Activated naive CD4-positive, alpha-beta T cell treated with anti-CD3 and anti-CD28 coated beads for 36 hours (primary cell): ENCODE measurements at regions not wholly inside any gene's neighbourhood (a gene's known extent, or its start where the extent isn't known, plus 50 kb on each side); places are given as distances from the start of the nearest gene placed in this dataset.
A peak's percentile ranks its signal among the peaks of the same experiment; 100 is the strongest.
"Not testable (repeated sequence)": the region's sequence is repeated elsewhere in the genome, so short reads cannot be mapped to it uniquely, and the experiment has no call there.

Source experiments
- CTCF ChIA-PET: fragments of 350-600 bp; sonication (Branson Sonifier 250); formaldehyde crosslinking; loops from one replicate; lab custom pipeline; 2021; ENCODE audit warnings: antibody characterized with exemption; lab: Charles Lee
- DNase-seq: peaks from one replicate; pipeline ENCODE4 v3.0.0-alpha.2; 2020
- H3K27ac Mint-ChIP-seq: one replicate; pipeline ENCODE4 v1.8.0; 2021; ENCODE audit warnings: mild to moderate bottlenecking, mixed read lengths
- H3K27me3 Mint-ChIP-seq: one replicate; pipeline ENCODE4 v1.8.0; 2021; ENCODE audit warnings: low read depth, mixed read lengths
- H3K36me3 Mint-ChIP-seq: one replicate; pipeline ENCODE4 v1.8.0; 2021; ENCODE audit warnings: low read depth, mixed read lengths
- H3K4me1 Mint-ChIP-seq: one replicate; pipeline ENCODE4 v1.8.0; 2021; ENCODE audit warnings: low read depth, mixed read lengths
- H3K4me3 Mint-ChIP-seq: one replicate; pipeline ENCODE4 v1.8.0; 2021; ENCODE audit warnings: mild to moderate bottlenecking, moderate library complexity, mixed read lengths
- H3K9me3 Mint-ChIP-seq: one replicate; pipeline ENCODE4 v1.8.0; 2021; ENCODE audit warnings: mixed read lengths
- intact Hi-C: fragments of 100-400 bp; cut with micrococcal nuclease; formaldehyde crosslinking; loops from one replicate; pipeline ENCODE4 v1.15.1; 2023

DNA sequence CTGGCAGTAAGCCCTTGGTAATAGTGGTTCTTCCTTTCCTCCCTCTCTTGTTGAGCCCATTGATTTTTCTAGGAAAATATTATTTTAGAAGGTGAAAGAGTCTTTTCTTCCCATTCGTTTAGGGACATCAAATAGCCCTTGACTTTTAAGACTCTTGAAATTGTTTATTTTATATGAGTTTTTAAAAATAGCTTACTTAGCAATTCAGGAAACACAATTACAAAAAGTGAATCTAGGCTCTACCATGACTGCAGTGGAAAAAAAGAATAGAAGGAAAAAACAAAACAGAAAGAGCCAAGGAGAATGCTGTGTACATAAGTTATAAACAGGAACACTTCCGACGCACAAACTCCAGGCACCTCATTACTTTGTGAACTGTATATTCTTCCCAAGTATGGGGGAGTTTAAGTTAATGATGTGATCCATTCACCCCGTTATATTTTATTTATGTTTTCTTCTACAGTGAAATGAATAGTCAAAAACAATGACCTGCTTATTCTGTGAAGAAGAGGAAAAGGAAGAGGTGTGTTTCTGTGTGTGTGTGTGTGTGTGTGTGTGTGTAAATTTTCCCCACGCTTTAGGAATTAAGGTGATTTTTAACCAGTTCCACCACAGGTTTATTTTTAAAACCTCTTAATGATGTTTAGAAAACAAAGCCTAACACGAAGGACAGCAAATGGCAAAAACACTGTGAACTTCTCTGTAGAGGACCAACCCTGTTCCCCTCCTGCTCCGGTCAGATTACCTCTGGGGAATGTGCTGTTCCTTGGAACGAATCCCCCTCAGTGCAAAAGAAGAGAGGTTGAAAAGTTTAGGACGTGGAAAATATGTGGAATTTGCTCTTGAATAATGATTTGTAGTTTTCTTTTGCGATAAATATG is 266.3 kb downstream of the KLF5 start:
- no peaks in the 10 kb centered on the region for H3K36me3 Mint-ChIP-seq
- no peak for DNase-seq
- CTCF ChIA-PET, result no interaction called here
- no peak overlapping the region for H3K4me3 Mint-ChIP-seq
- H3K9me3 Mint-ChIP-seq, result no peaks in the 10 kb centered on the region
- H3K27me3 Mint-ChIP-seq, result no peaks in the 10 kb centered on the region
- no peak overlapping the region for H3K27ac Mint-ChIP-seq
- peaks cover 3% of the 10 kb centered on the region for H3K4me1 Mint-ChIP-seq
- intact Hi-C loops, result no loop called here

DNA sequence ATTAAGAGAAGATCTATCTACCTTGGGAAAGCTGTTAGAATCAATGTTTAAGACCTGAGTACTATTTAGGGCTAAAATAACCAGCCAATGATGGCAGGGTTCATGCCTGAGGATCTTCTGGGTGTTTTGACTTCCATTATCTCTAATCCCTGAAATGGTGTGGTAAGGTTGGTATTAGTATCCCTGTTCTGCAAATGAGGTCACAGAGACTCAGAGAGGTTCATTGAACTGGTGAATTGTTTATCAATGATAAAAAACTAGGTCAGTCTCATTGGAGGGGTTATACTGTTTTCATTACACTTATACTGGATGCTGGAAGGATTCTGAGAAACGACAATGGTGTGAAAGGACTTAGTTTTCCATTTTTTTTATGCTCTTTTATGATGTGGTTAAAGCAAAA is 264.8 kb downstream of the KLF5 start:
- Mint-ChIP-seq H3K36me3 (no peaks in the 10 kb centered on the region), H3K4me3 (no peak overlapping the region), H3K4me1 (peaks cover 3% of the 10 kb centered on the region), H3K27me3 (no peaks in the 10 kb centered on the region), H3K9me3 (no peaks in the 10 kb centered on the region), H3K27ac (no peak overlapping the region)
- DNase-seq, result no peak
- intact Hi-C loops, result no loop called here
- CTCF ChIA-PET, result no interaction called here

DNA sequence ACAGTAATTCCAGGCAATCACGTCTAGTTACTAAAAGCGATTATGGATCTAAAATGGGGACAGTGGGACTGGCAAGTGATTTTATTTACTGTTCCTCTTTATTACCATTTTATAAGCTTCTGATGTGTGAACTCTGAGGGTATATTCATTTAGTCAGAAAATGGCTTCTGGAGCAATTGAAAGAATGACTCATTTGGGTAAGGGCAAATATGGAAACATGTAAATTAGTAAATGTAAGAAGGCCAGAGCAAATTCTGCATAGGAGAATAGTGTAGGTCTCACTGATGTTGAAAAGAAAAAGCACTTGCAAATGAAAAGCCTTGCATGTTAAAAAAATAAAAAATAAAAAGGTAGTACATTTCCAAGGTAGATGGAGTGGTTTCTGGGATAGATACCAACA is 262.2 kb downstream of the KLF5 start:
- no peak overlapping the region for H3K4me3 Mint-ChIP-seq
- H3K36me3 Mint-ChIP-seq, result no peaks in the 10 kb centered on the region
- intact Hi-C loops, result no loop called here
- H3K4me1 Mint-ChIP-seq, result peaks cover 3% of the 10 kb centered on the region
- H3K27ac Mint-ChIP-seq, result no peak overlapping the region
- no peaks in the 10 kb centered on the region for H3K9me3 Mint-ChIP-seq
- CTCF ChIA-PET, result interaction anchor here (0.7 to 1.2 kb wide), 3 partner anchors 13 to 125 kb away, joined by 3 read pairs; no protein-coding TSS in a partner anchor
- H3K27me3 Mint-ChIP-seq, result no peaks in the 10 kb centered on the region
- DNase-seq, result no peak

DNA sequence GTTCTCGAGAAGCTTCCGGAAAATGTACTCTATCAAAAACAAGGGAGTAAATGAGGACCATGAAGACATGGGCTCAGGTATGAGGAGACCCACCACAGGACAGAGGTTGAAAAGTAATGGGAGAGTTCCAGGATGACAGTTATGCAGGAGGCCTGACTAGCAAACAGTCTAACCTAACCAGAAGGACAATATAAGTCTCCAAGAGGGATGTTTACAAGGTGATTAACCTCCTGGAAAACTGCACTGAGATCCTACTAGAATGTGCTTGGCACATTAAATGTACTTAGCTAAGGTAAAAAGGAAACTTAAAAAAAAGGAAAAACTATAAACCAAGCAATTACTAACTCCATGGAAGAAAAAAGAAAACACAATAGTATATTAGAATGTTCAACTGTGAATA is 258.3 kb downstream of the KLF5 start:
- Mint-ChIP-seq H3K4me3 (no peak overlapping the region), H3K27me3 (no peaks in the 10 kb centered on the region), H3K27ac (no peak overlapping the region), H3K36me3 (peaks cover 2% of the 10 kb centered on the region), H3K4me1 (peaks cover 3% of the 10 kb centered on the region), H3K9me3 (peaks cover 13% of the 10 kb centered on the region)
- CTCF ChIA-PET, result no interaction called here
- DNase-seq, result no peak
- intact Hi-C loops, result no loop called here

DNA sequence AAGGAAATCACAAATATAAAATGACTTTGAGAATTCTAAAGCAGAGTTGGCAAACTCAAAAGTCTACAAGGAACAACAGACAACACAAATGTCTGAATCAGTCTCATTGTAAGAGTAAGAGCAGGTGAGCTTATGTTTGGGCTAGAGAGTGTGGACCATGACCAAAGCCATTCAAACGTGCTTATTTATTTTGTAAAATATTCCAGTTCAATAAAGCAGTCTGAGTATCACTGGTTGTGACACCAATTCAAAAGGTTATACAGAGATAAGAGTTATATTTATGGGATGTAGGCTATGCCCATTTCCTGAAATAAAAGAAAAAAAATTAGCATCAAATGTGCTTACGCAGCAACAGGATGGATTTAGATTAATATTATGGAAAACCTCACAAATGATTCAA is 251.6 kb downstream of the KLF5 start:
- Mint-ChIP-seq H3K36me3 (peaks cover 2% of the 10 kb centered on the region), H3K9me3 (peaks cover 17% of the 10 kb centered on the region), H3K27me3 (no peaks in the 10 kb centered on the region), H3K27ac (no peak overlapping the region), H3K4me3 (no peak overlapping the region), H3K4me1 (no peaks in the 10 kb centered on the region)
- CTCF ChIA-PET, result no interaction called here
- no peak for DNase-seq
- intact Hi-C loops, result no loop called here

DNA sequence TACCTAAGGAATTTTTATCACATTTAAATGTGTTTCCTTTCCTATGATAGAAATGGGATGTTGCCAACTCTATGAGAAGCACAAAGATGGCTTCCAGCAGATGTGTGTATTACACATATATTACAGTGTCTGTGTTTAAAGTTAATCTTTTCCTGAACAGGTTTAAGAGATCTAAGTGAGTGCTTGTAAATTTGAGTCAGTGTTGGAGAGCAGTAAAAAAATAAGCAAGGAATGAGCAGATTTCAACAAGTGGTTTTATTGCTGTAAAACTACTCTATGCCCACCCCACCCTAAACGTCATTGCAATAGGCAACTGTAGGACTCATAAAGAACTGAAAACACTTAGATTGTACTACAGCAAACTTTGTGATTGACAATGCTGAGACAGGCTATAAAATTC is 248.7 kb downstream of the KLF5 start:
- DNase-seq, result no peak
- H3K4me1 Mint-ChIP-seq, result no peaks in the 10 kb centered on the region
- no peak overlapping the region for H3K27ac Mint-ChIP-seq
- H3K36me3 Mint-ChIP-seq, result no peaks in the 10 kb centered on the region
- no peak overlapping the region for H3K4me3 Mint-ChIP-seq
- CTCF ChIA-PET, result no interaction called here
- peaks cover 6% of the 10 kb centered on the region for H3K9me3 Mint-ChIP-seq
- no peaks in the 10 kb centered on the region for H3K27me3 Mint-ChIP-seq
- intact Hi-C loops, result no loop called here

DNA sequence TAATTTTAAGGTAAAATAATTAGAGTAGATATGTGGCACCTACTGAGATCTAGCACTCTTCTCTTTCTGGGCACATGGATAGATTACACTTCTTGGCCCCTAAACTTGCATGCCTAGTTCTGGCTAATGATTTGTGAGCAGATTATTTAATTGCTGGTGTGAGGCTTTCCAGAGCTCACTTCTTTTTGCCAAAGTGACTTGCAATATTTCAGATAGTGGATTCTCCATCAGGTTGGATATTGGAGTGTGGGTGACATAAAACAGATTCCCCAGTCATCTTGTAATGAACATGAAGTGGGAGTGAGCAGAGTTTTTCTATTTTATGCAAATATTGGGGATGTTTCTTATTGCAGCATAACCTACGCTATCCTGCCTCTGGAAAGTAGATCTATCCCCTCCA is 247.9 kb downstream of the KLF5 start:
- DNase-seq, result no peak

DNA sequence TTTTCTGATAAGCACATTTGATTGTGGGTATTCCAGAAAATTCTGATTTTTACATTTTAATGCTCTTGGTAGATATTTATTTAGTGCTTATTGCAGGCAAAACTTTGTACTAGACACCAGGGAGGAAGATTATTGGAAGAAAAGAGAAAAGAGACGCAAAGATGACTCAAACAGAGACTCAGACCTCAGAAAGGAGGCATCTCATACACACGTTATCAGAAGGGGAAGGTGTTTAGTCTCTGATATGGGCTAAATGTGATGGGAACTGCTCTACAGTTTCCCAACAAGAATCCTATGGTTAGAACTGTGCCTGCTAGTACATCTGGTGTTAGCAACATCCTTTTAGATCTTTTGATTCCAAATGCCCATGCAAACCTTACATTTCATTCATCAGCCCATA is 245.6 kb downstream of the KLF5 start:
- H3K9me3 Mint-ChIP-seq, result peaks cover 4% of the 10 kb centered on the region
- CTCF ChIA-PET, result interaction anchor here (0.6 to 0.7 kb wide), 3 partner anchors 56 to 529 kb away, joined by 3 to 4 read pairs (median 4); no protein-coding TSS in a partner anchor
- no peaks in the 10 kb centered on the region for H3K4me1 Mint-ChIP-seq
- DNase-seq, result no peak
- intact Hi-C loops, result no loop called here
- H3K27ac Mint-ChIP-seq, result no peak overlapping the region
- H3K4me3 Mint-ChIP-seq, result no peak overlapping the region
- no peaks in the 10 kb centered on the region for H3K36me3 Mint-ChIP-seq
- no peaks in the 10 kb centered on the region for H3K27me3 Mint-ChIP-seq

More for the DNA sequence above, 247.9 kb downstream of the KLF5 start:
- Mint-ChIP-seq H3K4me3 (no peak overlapping the region), H3K9me3 (peaks cover 4% of the 10 kb centered on the region), H3K27ac (no peak overlapping the region), H3K36me3 (no peaks in the 10 kb centered on the region), H3K4me1 (no peaks in the 10 kb centered on the region), H3K27me3 (no peaks in the 10 kb centered on the region)
- CTCF ChIA-PET, result interaction anchor here (0.6 kb wide), 1 partner anchor 479 kb away, joined by 3 read pairs; no protein-coding TSS in a partner anchor
- intact Hi-C loops, result no loop called here

DNA sequence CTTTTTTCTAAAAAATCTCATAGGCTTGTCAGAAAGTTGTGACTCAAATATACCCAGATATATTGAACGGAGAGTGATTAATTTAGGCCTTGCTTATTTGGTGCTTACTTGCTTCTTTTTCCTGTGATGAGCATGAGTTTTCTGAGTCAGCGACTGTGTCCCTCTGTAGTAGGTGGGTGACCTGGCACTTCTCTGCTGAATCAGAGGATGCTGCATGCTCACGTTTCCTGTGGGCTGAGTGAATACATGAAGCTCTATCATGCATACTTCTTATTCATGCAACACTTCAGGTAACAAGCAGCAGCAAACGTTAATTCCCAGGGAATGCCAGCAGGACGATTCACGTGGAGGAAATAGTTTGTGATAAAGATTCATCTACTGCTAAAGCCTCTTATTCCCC is 245.0 kb downstream of the KLF5 start:
- Mint-ChIP-seq H3K9me3 (peaks cover 4% of the 10 kb centered on the region), H3K27ac (no peak overlapping the region), H3K4me1 (no peaks in the 10 kb centered on the region), H3K4me3 (no peak overlapping the region), H3K36me3 (no peaks in the 10 kb centered on the region), H3K27me3 (no peaks in the 10 kb centered on the region)
- DNase-seq, result peak; percentile 25
- intact Hi-C loops, result no loop called here
- CTCF ChIA-PET, result interaction anchor here (0.7 kb wide), 1 partner anchor 35 kb away, joined by 3 read pairs; no protein-coding TSS in a partner anchor

DNA sequence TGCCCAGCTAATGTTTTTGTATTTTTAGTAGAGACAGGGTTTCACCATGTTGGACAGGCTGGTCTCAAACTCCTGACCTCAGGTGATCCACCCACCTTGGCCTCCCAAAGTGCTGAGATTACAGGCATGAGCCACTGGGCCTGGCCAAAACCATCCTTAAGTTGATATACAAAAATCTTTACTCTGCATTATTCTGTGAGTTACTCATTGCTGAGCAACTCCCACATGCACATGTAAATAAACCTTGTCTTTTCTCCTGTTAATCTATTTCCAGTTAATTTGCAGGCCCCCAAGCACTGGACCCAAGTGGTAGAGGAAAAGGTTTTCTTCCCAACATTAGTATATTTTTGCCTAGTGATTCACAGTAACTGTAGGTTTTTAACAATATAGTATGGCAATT is 242.8 kb downstream of the KLF5 start:
- H3K4me3 Mint-ChIP-seq, H3K4me1 Mint-ChIP-seq, CTCF ChIA-PET, H3K9me3 Mint-ChIP-seq, H3K36me3 Mint-ChIP-seq, DNase-seq, H3K27ac Mint-ChIP-seq, H3K27me3 Mint-ChIP-seq, intact Hi-C loops: not testable (repeated sequence)

DNA sequence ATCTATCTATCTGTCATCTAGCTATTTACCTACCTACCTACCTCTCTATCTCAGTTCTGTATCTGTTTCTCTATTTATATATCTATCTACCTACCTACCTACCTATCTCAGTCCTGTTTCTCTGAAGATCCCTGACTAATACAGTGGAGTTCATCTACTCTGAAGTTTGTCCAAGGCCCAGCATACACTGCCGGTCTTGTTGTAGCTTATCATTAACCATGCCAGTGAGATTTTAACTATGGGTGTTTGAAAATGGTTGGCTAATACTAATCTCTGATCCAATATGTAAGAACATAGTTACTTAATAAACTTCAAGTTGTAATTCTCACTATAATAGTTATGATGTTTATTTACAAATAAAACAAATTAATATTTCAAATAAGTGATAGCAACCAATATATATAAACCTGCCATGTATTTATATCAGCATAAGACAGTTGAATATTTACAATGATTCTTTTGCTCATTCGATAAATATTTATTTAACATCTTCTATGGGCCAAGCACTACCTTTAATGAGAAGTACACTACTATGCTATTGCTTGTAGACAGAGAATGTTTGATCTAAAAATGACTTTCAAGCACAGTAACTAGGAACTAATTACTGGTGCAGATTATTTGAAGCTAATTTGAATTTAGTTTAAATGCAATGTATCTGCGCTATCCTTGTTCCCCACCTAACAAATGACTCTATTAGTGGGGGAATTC is 242.1 kb downstream of the KLF5 start:
- H3K36me3 Mint-ChIP-seq, result no peaks in the 10 kb centered on the region
- no peaks in the 10 kb centered on the region for H3K4me1 Mint-ChIP-seq
- H3K9me3 Mint-ChIP-seq, result no peaks in the 10 kb centered on the region
- CTCF ChIA-PET, result no interaction called here
- DNase-seq, result no peak
- H3K4me3 Mint-ChIP-seq, result no peak overlapping the region
- H3K27me3 Mint-ChIP-seq, result no peaks in the 10 kb centered on the region
- H3K27ac Mint-ChIP-seq, result no peak overlapping the region
- intact Hi-C loops, result no loop called here

DNA sequence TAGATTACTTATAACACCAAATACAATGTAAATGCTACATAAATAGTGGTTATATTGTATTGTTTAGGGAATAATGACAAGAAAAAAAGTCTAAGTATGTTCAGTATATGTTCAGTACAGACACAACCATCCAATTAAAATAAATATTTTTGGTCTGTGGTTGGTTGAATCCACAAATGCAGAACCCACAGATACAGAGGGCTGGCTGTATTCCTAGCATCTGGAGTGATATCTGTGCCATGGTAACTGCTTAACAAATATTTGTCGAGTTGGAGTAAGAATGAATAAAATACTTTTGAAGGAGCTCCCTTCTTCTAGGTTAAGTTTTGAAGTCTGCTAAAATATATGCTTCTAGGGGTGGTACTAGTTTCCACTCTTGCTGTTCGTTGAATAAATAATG is 241.0 kb downstream of the KLF5 start:
- intact Hi-C loops, result no loop called here
- Mint-ChIP-seq H3K27ac (no peak overlapping the region), H3K36me3 (no peaks in the 10 kb centered on the region), H3K9me3 (no peaks in the 10 kb centered on the region), H3K4me3 (no peak overlapping the region), H3K4me1 (no peaks in the 10 kb centered on the region), H3K27me3 (no peaks in the 10 kb centered on the region)
- DNase-seq, result no peak
- CTCF ChIA-PET, result no interaction called here
